GM19395 (cell line): ENCODE measurements at regions not wholly inside any gene's neighbourhood (a gene's known extent, or its start where the extent isn't known, plus 50 kb on each side); places are given as distances from the start of the nearest gene placed in this dataset.

Source experiments
- ATAC-seq: cut with Tn5 transposase; IDR thresholded peaks from one replicate; pipeline ENCODE4 v1.9.1; 2021; ENCODE audit warnings: mild to moderate bottlenecking, moderate library complexity; ENCODE audit not compliant: unreplicated experiment

- ATAC-seq, result no peak
Measured at GRCh38 chr4:19455850-19456602, 795.7 kb upstream of the SLIT2 start.

- no peak for ATAC-seq
Measured at GRCh38 chr4:19455196-19455595, 796.5 kb upstream of the SLIT2 start.

GRCh38 chr4:19438233-19438632, 813.5 kb upstream of the SLIT2 start:
- ATAC-seq, result no peak

GRCh38 chr4:19437008-19437407, 814.7 kb upstream of the SLIT2 start:
- no peak for ATAC-seq

- ATAC-seq, result no peak
Measured at GRCh38 chr4:19429684-19430083, 822.0 kb upstream of the SLIT2 start.

GRCh38 chr4:19425146-19425545, 826.6 kb upstream of the SLIT2 start:
- no peak for ATAC-seq

GRCh38 chr4:19417256-19417655, 834.4 kb upstream of the SLIT2 start:
- no peak for ATAC-seq

GRCh38 chr4:19416146-19416545, 835.6 kb upstream of the SLIT2 start:
- no peak for ATAC-seq

GRCh38 chr4:19408490-19408889, 843.2 kb upstream of the SLIT2 start:
- ATAC-seq, result no peak

GRCh38 chr4:19406789-19407188, 844.9 kb upstream of the SLIT2 start:
- no peak for ATAC-seq

- no peak for ATAC-seq
Measured at GRCh38 chr4:19403786-19404370, 847.8 kb upstream of the SLIT2 start.

- no peak for ATAC-seq
Measured at GRCh38 chr4:19402581-19403065, 849.1 kb upstream of the SLIT2 start.

- no peak for ATAC-seq
Measured at GRCh38 chr4:19401301-19402080, 850.2 kb upstream of the SLIT2 start.

- no peak for ATAC-seq
Measured at GRCh38 chr4:19400820-19401219, 850.9 kb upstream of the SLIT2 start.

- no peak for ATAC-seq
Measured at GRCh38 chr4:19399001-19399400, 852.7 kb upstream of the SLIT2 start.

GRCh38 chr4:19386786-19387185, 864.9 kb upstream of the SLIT2 start:
- ATAC-seq, result no peak

GRCh38 chr4:19382993-19383756, 868.5 kb upstream of the SLIT2 start:
- ATAC-seq, result no peak

- no peak for ATAC-seq
Measured at GRCh38 chr4:19381068-19381467, 870.6 kb upstream of the SLIT2 start.

GRCh38 chr4:19380600-19380999, 871.1 kb upstream of the SLIT2 start:
- no peak for ATAC-seq

GRCh38 chr4:19379191-19379708, 872.5 kb upstream of the SLIT2 start:
- ATAC-seq, result no peak

- no peak for ATAC-seq
Measured at GRCh38 chr4:19375931-19376330, 875.8 kb upstream of the SLIT2 start.
